GM20000 (cell line): ENCODE measurements at regions not wholly inside any gene's neighbourhood (a gene's known extent, or its start where the extent isn't known, plus 50 kb on each side); places are given as distances from the start of the nearest gene placed in this dataset.

Experiments
- DNase-seq: peaks from one replicate; pipeline ENCODE4 v3.0.0; 2012; ENCODE audit warnings: low spot score
- TF ChIP-seq, protein P1 (sequence below): IDR thresholded peaks from 2 replicates; pipeline ENCODE4 v1.5.1; 2012; ENCODE audit warnings: mild to moderate bottlenecking, control low read depth; ENCODE audit errors: extremely low read depth, missing control alignments

DNA sequence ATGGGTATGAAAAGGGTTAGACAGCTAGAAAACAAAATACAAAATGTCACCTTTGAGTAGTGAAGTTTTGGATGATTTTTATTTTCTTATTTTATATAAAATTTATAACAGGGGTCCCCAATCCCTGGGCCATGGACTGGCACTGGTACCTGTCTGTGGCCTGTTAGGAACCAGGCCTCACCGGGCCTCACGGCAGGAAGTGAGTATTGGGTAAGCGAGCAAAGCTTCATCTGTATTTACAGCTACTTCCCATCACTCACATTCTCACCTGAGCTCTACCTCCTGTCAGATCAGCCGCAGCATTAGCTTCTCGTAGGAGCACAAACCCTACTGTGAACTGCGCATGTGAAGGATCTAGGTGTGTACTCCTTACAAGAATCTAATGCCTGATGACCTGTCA lies 202.8 kb upstream of the TWIST2 start:
- TF ChIP-seq, protein P1, sequence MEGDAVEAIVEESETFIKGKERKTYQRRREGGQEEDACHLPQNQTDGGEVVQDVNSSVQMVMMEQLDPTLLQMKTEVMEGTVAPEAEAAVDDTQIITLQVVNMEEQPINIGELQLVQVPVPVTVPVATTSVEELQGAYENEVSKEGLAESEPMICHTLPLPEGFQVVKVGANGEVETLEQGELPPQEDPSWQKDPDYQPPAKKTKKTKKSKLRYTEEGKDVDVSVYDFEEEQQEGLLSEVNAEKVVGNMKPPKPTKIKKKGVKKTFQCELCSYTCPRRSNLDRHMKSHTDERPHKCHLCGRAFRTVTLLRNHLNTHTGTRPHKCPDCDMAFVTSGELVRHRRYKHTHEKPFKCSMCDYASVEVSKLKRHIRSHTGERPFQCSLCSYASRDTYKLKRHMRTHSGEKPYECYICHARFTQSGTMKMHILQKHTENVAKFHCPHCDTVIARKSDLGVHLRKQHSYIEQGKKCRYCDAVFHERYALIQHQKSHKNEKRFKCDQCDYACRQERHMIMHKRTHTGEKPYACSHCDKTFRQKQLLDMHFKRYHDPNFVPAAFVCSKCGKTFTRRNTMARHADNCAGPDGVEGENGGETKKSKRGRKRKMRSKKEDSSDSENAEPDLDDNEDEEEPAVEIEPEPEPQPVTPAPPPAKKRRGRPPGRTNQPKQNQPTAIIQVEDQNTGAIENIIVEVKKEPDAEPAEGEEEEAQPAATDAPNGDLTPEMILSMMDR = no peak
- no peak for DNase-seq

GRCh38 chr2:238645716-238646115 lies 202.2 kb upstream of the TWIST2 start:
- TF ChIP-seq, protein P1 = no peak
- no peak for DNase-seq

DNA sequence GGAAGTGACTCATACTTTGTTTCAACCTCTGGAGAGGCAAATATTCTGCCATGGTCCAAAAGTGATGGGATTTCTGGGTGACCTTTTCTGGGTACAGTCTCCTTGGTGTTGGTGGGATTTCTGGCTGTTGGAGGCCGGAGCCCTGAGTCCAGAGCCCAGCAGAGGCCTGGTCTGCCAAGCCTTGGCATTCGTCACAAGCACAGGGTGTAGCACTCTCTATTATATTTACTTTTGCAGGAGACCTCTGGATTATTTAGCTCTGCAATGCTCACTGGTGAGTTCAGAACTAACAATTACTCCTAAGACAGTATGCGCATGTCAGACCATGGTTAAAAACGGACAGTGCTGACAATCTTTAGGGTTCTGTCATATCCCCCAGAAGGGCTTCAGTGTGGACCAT lies 201.6 kb upstream of the TWIST2 start:
- TF ChIP-seq, protein P1 = no peak
- DNase-seq = no peak

- DNase-seq = no peak
- TF ChIP-seq, protein P1 = no peak
Measured at GRCh38 chr2:238646803-238647202, 201.1 kb upstream of the TWIST2 start.

DNA sequence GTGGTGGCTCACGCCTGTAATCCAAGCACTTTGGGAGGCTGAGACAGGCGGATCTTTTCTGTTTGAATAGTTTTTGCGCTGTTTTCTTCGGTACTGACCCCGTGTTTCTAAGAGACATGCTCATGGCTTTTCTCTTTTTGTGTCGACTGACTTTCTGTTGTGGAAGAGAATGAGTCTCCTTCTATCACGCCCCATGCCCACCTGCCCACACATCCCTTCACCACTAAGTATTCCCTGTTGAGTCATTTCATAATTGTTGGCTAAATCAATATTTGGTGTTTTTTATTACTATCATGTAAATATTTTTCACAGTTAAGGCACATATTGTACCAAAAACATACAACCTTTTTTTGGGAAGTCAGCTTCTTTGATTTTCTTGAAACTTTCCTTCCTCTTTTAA lies 198.8 kb upstream of the TWIST2 start:
- no peak for DNase-seq
- TF ChIP-seq, protein P1 = no peak

DNA sequence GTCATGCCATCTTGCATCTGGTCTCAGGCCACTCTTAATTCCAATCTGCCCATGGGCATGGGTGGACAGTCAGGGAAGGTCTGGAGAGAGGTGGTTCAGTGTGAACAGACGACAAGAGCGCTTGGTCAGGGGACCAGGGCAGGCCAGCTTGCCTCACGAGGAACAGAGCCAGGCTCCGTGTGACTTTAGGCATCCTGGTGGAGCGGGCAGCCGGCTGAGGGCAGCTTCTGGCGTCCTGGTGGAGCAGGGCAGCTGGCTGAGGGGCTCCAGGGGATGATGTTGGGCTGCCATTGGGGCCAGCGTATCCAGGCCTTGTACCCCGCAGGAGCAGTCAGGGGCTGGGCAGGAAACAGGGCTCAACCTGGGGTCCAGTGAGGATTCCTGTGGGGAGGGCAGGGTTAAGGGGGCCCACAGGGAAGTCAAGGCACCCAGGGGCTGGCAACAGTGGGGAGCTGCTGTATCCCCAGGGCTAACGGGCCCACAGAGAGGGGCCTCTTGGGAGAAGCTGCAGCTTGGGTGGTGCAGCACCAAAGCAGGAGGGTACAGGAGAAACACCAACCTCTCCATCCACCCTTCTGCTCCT lies 197.9 kb upstream of the TWIST2 start:
- TF ChIP-seq, protein P1 = no peak
- no peak for DNase-seq

GRCh38 chr2:238650536-238650935 lies 197.3 kb upstream of the TWIST2 start:
- TF ChIP-seq, protein P1 = no peak
- DNase-seq = no peak
